BE2C (cell line): ENCODE measurements at regions not wholly inside any gene's neighbourhood (a gene's known extent, or its start where the extent isn't known, plus 50 kb on each side); places are given as distances from the start of the nearest gene placed in this dataset.

ENCODE experiments used
- DNase-seq: peaks from one replicate; pipeline ENCODE4 v3.0.0-alpha.2; 2020
- H3K27me3 ChIP-seq: fragments of 250-450 bp; sonication (Bioruptor Pico); 2 replicates; pipeline ENCODE4 v1.5.1; 2020; ENCODE audit warnings: mild to moderate bottlenecking
- H3K36me3 ChIP-seq: fragments of 250-450 bp; sonication (Bioruptor Pico); 2 replicates; pipeline ENCODE4 v1.5.1; 2020; ENCODE audit warnings: mild to moderate bottlenecking
- H3K4me1 ChIP-seq: fragments of 250-450 bp; sonication (Bioruptor Pico); 2 replicates; pipeline ENCODE4 v1.5.1; 2020
- H3K4me3 ChIP-seq: 2 replicates; pipeline ENCODE4 v1.5.1; 2011; ENCODE audit warnings: low read depth, low read length
- H3K9me3 ChIP-seq: fragments of 250-450 bp; sonication (Bioruptor Pico); 2 replicates; pipeline ENCODE4 v1.5.1; 2020
- TF ChIP-seq, protein P1 (sequence below): IDR thresholded peaks from 2 replicates; pipeline ENCODE4 v1.5.1; 2012; ENCODE audit warnings: mild to moderate bottlenecking, low read depth, low read length

- H3K9me3 ChIP-seq, result no peaks in the 10 kb centered on the region
- TF ChIP-seq, protein P1, sequence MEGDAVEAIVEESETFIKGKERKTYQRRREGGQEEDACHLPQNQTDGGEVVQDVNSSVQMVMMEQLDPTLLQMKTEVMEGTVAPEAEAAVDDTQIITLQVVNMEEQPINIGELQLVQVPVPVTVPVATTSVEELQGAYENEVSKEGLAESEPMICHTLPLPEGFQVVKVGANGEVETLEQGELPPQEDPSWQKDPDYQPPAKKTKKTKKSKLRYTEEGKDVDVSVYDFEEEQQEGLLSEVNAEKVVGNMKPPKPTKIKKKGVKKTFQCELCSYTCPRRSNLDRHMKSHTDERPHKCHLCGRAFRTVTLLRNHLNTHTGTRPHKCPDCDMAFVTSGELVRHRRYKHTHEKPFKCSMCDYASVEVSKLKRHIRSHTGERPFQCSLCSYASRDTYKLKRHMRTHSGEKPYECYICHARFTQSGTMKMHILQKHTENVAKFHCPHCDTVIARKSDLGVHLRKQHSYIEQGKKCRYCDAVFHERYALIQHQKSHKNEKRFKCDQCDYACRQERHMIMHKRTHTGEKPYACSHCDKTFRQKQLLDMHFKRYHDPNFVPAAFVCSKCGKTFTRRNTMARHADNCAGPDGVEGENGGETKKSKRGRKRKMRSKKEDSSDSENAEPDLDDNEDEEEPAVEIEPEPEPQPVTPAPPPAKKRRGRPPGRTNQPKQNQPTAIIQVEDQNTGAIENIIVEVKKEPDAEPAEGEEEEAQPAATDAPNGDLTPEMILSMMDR, result no peak
- no peaks in the 10 kb centered on the region for H3K27me3 ChIP-seq
- no peak for DNase-seq
- H3K36me3 ChIP-seq, result no peaks in the 10 kb centered on the region
- H3K4me3 ChIP-seq, result no peak overlapping the region
- no peaks in the 10 kb centered on the region for H3K4me1 ChIP-seq
Observed at GRCh38 chrX:114332766-114333165, 251.1 kb upstream of the HTR2C start.

GRCh38 chrX:114334473-114334982 is 249.4 kb upstream of the HTR2C start:
- Histone ChIP-seq H3K36me3 (no peaks in the 10 kb centered on the region), H3K27me3 (no peaks in the 10 kb centered on the region), H3K4me1 (no peaks in the 10 kb centered on the region), H3K4me3 (no peak overlapping the region), H3K9me3 (no peaks in the 10 kb centered on the region)
- TF ChIP-seq, protein P1, result no peak
- DNase-seq, result no peak

GRCh38 chrX:114338870-114339269 is 245.0 kb upstream of the HTR2C start:
- no peak overlapping the region for H3K4me3 ChIP-seq
- H3K27me3 ChIP-seq, result no peaks in the 10 kb centered on the region
- no peaks in the 10 kb centered on the region for H3K36me3 ChIP-seq
- no peaks in the 10 kb centered on the region for H3K9me3 ChIP-seq
- TF ChIP-seq, protein P1, result no peak
- no peaks in the 10 kb centered on the region for H3K4me1 ChIP-seq
- DNase-seq, result no peak

DNA sequence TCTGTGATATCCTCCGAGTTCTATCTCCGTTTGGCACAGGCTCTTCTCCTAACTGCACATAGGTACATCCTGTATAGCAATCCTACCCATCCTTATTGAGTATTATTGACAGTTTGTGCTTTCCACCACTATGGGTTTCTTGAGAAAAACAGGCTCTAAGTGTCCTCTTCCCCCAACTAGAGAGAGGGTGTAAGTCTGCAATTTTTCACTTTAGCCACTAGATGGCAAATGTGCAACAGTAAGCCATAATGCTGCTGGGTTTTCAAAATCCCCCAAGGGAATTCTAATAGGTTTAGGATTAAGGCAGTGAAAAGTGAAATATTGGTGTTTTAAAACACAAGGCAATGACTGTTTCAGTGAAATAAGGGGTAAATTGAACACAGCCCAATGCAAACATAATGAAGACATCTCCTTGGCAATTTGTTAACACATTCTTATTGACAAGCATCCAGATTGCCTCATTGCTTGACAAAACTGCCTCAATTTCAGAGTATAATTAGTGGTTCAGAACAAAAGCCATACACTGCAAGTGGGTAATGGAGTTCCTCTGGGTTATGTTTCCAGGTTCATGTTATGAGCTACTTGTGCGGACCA is 239.0 kb upstream of the HTR2C start:
- H3K27me3 ChIP-seq, result no peaks in the 10 kb centered on the region
- TF ChIP-seq, protein P1, result peak; percentile 70
- no peaks in the 10 kb centered on the region for H3K9me3 ChIP-seq
- H3K4me1 ChIP-seq, result no peaks in the 10 kb centered on the region
- H3K36me3 ChIP-seq, result no peaks in the 10 kb centered on the region
- no peak for DNase-seq
- H3K4me3 ChIP-seq, result no peak overlapping the region

DNA sequence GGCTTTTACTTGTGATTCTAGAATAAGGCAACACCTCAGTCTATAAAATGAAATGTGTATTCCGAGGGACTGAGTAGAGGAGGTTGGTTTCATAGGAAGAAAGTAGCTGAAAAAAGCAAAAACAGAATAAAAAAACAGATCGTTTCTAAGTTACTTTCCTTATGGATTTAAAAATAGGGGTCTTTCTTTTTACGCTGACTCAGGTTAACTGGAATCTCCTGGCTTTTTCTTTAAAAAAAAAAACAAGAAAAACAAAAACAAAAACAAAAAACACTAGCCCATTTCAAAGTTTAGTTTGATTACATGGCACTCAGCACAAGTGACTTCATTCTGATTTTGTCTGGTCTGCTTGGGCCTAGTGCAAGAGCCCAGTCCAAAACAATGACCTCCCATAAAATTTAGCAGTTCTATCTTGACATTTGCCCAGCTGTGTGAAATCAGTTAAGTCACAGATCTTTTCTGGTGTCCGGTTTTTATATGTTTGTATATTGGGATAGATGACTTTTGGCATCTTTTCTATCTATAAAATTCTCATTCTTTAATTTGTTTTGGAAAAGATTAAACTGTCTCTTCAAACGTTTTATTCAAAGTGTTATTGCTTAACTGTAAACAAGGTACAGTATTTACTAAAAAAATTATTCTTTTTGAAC is 222.7 kb upstream of the HTR2C start:
- no peaks in the 10 kb centered on the region for H3K9me3 ChIP-seq
- H3K36me3 ChIP-seq, result no peaks in the 10 kb centered on the region
- H3K27me3 ChIP-seq, result no peaks in the 10 kb centered on the region
- no peaks in the 10 kb centered on the region for H3K4me1 ChIP-seq
- H3K4me3 ChIP-seq, result no peak overlapping the region
- DNase-seq, result no peak
- TF ChIP-seq, protein P1, result no peak

DNA sequence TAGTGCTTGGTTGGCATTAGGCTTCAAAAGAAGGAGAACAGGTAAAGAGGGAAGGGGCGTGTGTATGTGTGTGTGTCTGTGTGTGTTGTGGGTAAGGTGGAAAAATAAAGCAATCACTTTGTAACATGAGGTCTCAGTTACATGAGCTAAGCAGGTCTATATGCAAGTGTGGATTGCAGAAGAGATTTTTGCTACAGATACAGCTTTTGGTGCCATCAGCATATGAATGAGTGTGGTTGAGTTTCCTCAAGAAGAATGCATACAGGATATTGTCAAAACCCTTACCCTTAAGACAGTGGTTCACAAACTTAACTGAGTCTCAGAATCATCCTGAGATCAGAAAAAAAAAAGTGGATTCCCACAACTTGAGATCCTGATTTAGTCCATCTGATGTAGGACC is 220.5 kb upstream of the HTR2C start:
- H3K36me3 ChIP-seq, result no peaks in the 10 kb centered on the region
- no peaks in the 10 kb centered on the region for H3K27me3 ChIP-seq
- H3K9me3 ChIP-seq, result no peaks in the 10 kb centered on the region
- TF ChIP-seq, protein P1, result no peak
- H3K4me1 ChIP-seq, result no peaks in the 10 kb centered on the region
- no peak overlapping the region for H3K4me3 ChIP-seq
- DNase-seq, result no peak
